Mesenteric fat pad (tissue), 1 donor: ENCODE measurements at regions not wholly inside any gene's neighbourhood (a gene's known extent, or its start where the extent isn't known, plus 50 kb on each side); places are given as distances from the start of the nearest gene placed in this dataset.

Experiments
- DNase-seq: peaks from one replicate; pipeline ENCODE4 v3.0.0-alpha.2; 2020; ENCODE audit warnings: low spot score
- donor health status: DM: yes; HTN: yes; CAD: no.

- DNase-seq: no peak
Observed at GRCh38 chr2:122105171-122105876, 349.9 kb downstream of the TSN start.

- no peak for DNase-seq
Observed at GRCh38 chr2:122105877-122106206, 350.4 kb downstream of the TSN start.

- DNase-seq: no peak
Observed at GRCh38 chr2:122108186-122108585, 352.7 kb downstream of the TSN start.

- no peak for DNase-seq
Observed at GRCh38 chr2:122112216-122113005, 357.0 kb downstream of the TSN start.

- no peak for DNase-seq
Observed at GRCh38 chr2:122114421-122114820, 359.0 kb downstream of the TSN start.

GRCh38 chr2:122117371-122117770 lies 361.9 kb downstream of the TSN start:
- no peak for DNase-seq

- DNase-seq: no peak
Observed at GRCh38 chr2:122129399-122129798, 373.9 kb downstream of the TSN start.

GRCh38 chr2:122132147-122132691 lies 376.8 kb downstream of the TSN start:
- DNase-seq: no peak

GRCh38 chr2:122135021-122135937 lies 379.8 kb downstream of the TSN start:
- DNase-seq: no peak

- DNase-seq: no peak
Observed at GRCh38 chr2:122136056-122136455, 380.6 kb downstream of the TSN start.

GRCh38 chr2:122138561-122138960 lies 383.1 kb downstream of the TSN start:
- no peak for DNase-seq

- DNase-seq: no peak
Observed at GRCh38 chr2:122139739-122140420, 384.4 kb downstream of the TSN start.

GRCh38 chr2:122144884-122145283 lies 389.4 kb downstream of the TSN start:
- no peak for DNase-seq

- no peak for DNase-seq
Observed at GRCh38 chr2:122145856-122146255, 390.4 kb downstream of the TSN start.

- DNase-seq: no peak
Observed at GRCh38 chr2:122148128-122148767, 392.8 kb downstream of the TSN start.

GRCh38 chr2:122150524-122151280 lies 395.3 kb downstream of the TSN start:
- no peak for DNase-seq

- DNase-seq: no peak
Observed at GRCh38 chr2:122152571-122152970, 397.1 kb downstream of the TSN start.

GRCh38 chr2:122156176-122156890 lies 400.9 kb downstream of the TSN start:
- no peak for DNase-seq

GRCh38 chr2:122157158-122157557 lies 401.7 kb downstream of the TSN start:
- no peak for DNase-seq
